GM12878 (cell line): ENCODE measurements at regions not wholly inside any gene's neighbourhood (a gene's known extent, or its start where the extent isn't known, plus 50 kb on each side); places are given as distances from the start of the nearest gene placed in this dataset.

ENCODE experiments used
- ATAC-seq: fragments of 200-7000 bp; cut with Tn5 transposase; 3 replicates; pipeline ENCODE4 v1.9.1; 2020; ENCODE audit warnings: mild to moderate bottlenecking, moderate library complexity
- BruUV-seq: library from RNA; stranded (reverse); fragments of 400-500 nt; replicated peaks from 2 replicates; lab custom pipeline; 2021; lab: Mats Ljungman, UMichigan
- CTCF ChIA-PET: fragments of 300-600 bp; sonication (Branson Sonifier 250); formaldehyde crosslinking; extraction: SDS; loops from one replicate; lab custom pipeline; 2021; ENCODE audit warnings: inconsistent platforms; lab: Yijun Ruan, JAX
- POLR2A ChIA-PET: fragments of 350-600 bp; formaldehyde crosslinking; extraction: SDS; loops from one replicate; lab custom pipeline; 2021; ENCODE audit warnings: inconsistent platforms; lab: Charles Lee
- RAD21 ChIA-PET: fragments of 300-600 bp; sonication (Branson Sonifier 250); formaldehyde crosslinking; loops from one replicate; lab custom pipeline; 2023; ENCODE audit warnings: antibody characterized with exemption; ENCODE audit not compliant: unreplicated experiment; lab: Charles Lee
- SMC1A ChIA-PET: fragments of 300-600 bp; sonication (Branson Sonifier 250); formaldehyde crosslinking; loops from one replicate; lab custom pipeline; 2023; ENCODE audit not compliant: unreplicated experiment, uncharacterized antibody; lab: Charles Lee
- DNase-seq: peaks from one replicate; pipeline ENCODE4 v3.0.0-alpha.2; 2011; ENCODE audit warnings: low read depth, low spot score
- FAIRE-seq: peaks from 3 replicates; lab custom pipeline; 2011; peaks lifted over from hg19 to GRCh38; lab: Jason Lieb, UNC
- H2AFZ ChIP-seq: 2 replicates; pipeline ENCODE4 v1.6.0; 2011; ENCODE audit warnings: low read depth, low read length, control low read depth; ENCODE audit not compliant: control insufficient read depth
- H3K27ac ChIP-seq: 2 replicates; pipeline ENCODE4 v1.5.1; 2011; ENCODE audit warnings: control low read depth; ENCODE audit not compliant: control insufficient read depth, insufficient read depth
- H3K27me3 ChIP-seq, 2 experiments: replicated peaks in 1 of 2; 2 replicates each; pipeline versions ENCODE4 v1.6.0 to v1.6.1; 2011; ENCODE audit warnings: low read length in 1 of 2; ENCODE audit not compliant: control insufficient read depth in 2 of 2, insufficient read depth in 2 of 2
- H3K36me3 ChIP-seq, 2 experiments: 2 replicates each; pipeline ENCODE4 v1.5.1; 2011; ENCODE audit warnings: low read length in 1 of 2; ENCODE audit not compliant: control insufficient read depth in 2 of 2, insufficient read depth in 2 of 2
- H3K4me1 ChIP-seq: 2 replicates; pipeline ENCODE4 v1.6.1; 2011; ENCODE audit warnings: mild to moderate bottlenecking, low read length, moderate library complexity, mixed read lengths; ENCODE audit not compliant: control insufficient read depth, insufficient read depth
- H3K4me2 ChIP-seq: 2 replicates; pipeline ENCODE4 v1.6.0; 2011; ENCODE audit warnings: control low read depth; ENCODE audit not compliant: control insufficient read depth, insufficient read depth
- H3K4me3 ChIP-seq: fragments of 200-600 bp; sonication (generic); 2 replicates; pipeline ENCODE4 v1.5.1; 2016
- H3K79me2 ChIP-seq: 2 replicates; pipeline ENCODE4 v1.6.0; 2011; ENCODE audit warnings: low read length; ENCODE audit not compliant: control insufficient read depth, insufficient read depth
- H3K9ac ChIP-seq: 2 replicates; pipeline ENCODE4 v1.8.0; 2011; ENCODE audit warnings: low read length, control low read depth, mixed read lengths; ENCODE audit not compliant: control insufficient read depth, insufficient read depth
- H3K9me3 ChIP-seq: replicated peaks from 3 replicates; pipeline ENCODE4 v1.5.1; 2011; ENCODE audit warnings: mild to moderate bottlenecking, low read length; ENCODE audit not compliant: control insufficient read depth, insufficient read depth
- H4K20me1 ChIP-seq: 2 replicates; pipeline ENCODE4 v1.6.0; 2011; ENCODE audit not compliant: control insufficient read depth, insufficient read depth
- BCL11A ChIP-seq: IDR thresholded peaks from 2 replicates; pipeline ENCODE4 v1.6.1; 2011; ENCODE audit warnings: low read depth, low read length
- CUX1 ChIP-seq: IDR thresholded peaks from 2 replicates; pipeline ENCODE4 v1.6.1; 2012; ENCODE audit warnings: improper control_type of control experiment, low read depth, low read length; ENCODE audit not compliant: insufficient replicate concordance
- ESRRA ChIP-seq: IDR thresholded peaks from 2 replicates; pipeline ENCODE4 v1.6.1; 2012; ENCODE audit warnings: mild to moderate bottlenecking, low read length, improper control_type of control experiment
- FOXM1 ChIP-seq: IDR thresholded peaks from 2 replicates; pipeline ENCODE4 v1.6.1; 2012; ENCODE audit warnings: low read depth, mild to moderate bottlenecking, inconsistent platforms, low read length, moderate library complexity
- MAX ChIP-seq: IDR thresholded peaks from 2 replicates; pipeline ENCODE4 v1.6.1; 2012; ENCODE audit warnings: low read depth, low read length, improper control_type of control experiment
- NKRF ChIP-seq: fragments of 450-650 bp; conservative IDR thresholded peaks from 2 replicates; pipeline ENCODE4 v1.6.1; 2017; ENCODE audit warnings: mild to moderate bottlenecking, moderate library complexity
- POLR2A ChIP-seq: IDR thresholded peaks from 2 replicates; pipeline ENCODE4 v1.6.1; 2011; ENCODE audit warnings: low read depth, mild to moderate bottlenecking, low read length
- SUZ12 ChIP-seq: fragments of 200-600 bp; sonication (generic); IDR thresholded peaks from one replicate; pipeline ENCODE4 v1.6.1; 2018; ENCODE audit warnings: antibody characterized with exemption, mild to moderate bottlenecking; ENCODE audit not compliant: unreplicated experiment
- TAF1 ChIP-seq: IDR thresholded peaks from 2 replicates; pipeline ENCODE4 v1.6.1; 2011; ENCODE audit warnings: mild to moderate bottlenecking, low read depth, low read length, borderline replicate concordance
- YBX1 ChIP-seq: fragments of 450-650 bp; IDR thresholded peaks from 2 replicates; pipeline ENCODE4 v1.6.1; 2016; ENCODE audit warnings: antibody characterized with exemption
- ZBTB4 ChIP-seq: fragments of 450-650 bp; formaldehyde crosslinking; IDR thresholded peaks from 2 replicates; pipeline ENCODE4 v1.4.0; 2022; ENCODE audit warnings: mild to moderate bottlenecking, moderate library complexity
- WGBS: methylation state at CpG from one replicate; pipeline ENCODE4 v1.1.6; 2016; ENCODE audit warnings: low lambda C conversion rate; ENCODE audit not compliant: insufficient replicate concordance, insufficient coverage; ENCODE audit errors: missing lambda C conversion rate; 5-methylcytosine and 5-hydroxymethylcytosine counted together
- in situ Hi-C: fragments of 300-500 bp; cut with MboI; formaldehyde crosslinking; loops from 9 replicates; pipeline ENCODE4 v1.14.3; 2018; ENCODE audit warnings: mixed read lengths
- intact Hi-C: fragments of 100-400 bp; cut with micrococcal nuclease; formaldehyde crosslinking; loops from one replicate; pipeline ENCODE4 v1.14.2; 2022; ENCODE audit not compliant: unreplicated experiment

- DNase-seq (no peak), ATAC-seq (no peak), FAIRE-seq (no peak)
- intact Hi-C loops (no loop called here), in situ Hi-C loops (no loop called here)
- no peaks in the 10 kb centered on the region for H3K4me1 ChIP-seq
- TF ChIP-seq POLR2A: no peak
- TF ChIP-seq TAF1: no peak
- TF ChIP-seq YBX1: no peak
- no peak for TF ChIP-seq SUZ12
- TF ChIP-seq FOXM1: no peak
- TF ChIP-seq ZBTB4 (CRISPR knock-in tag): no peak
- no peak for TF ChIP-seq BCL11A
- no peak for TF ChIP-seq NKRF
- no peak for TF ChIP-seq ESRRA
- TF ChIP-seq MAX: no peak
- TF ChIP-seq CUX1: no peak
- ChIA-PET SMC1A (no interaction called here), RAD21 (no interaction called here), POLR2A (no interaction called here), CTCF (no interaction called here)
- no peaks in the 10 kb centered on the region for H4K20me1 ChIP-seq
- no peaks in the 10 kb centered on the region for H3K36me3 ChIP-seq
- H3K27me3 ChIP-seq: no peaks in the 10 kb centered on the region; a peak in 1 of 4 replicates
- no TSS peak for BruUV-seq
- no peak overlapping the region for H3K27ac ChIP-seq
- no peak overlapping the region for H3K9ac ChIP-seq
- H2AFZ ChIP-seq: no peak overlapping the region
- H3K4me3 ChIP-seq: no peak overlapping the region
- no peak overlapping the region for H3K4me2 ChIP-seq
- H3K9me3 ChIP-seq: no peaks in the 10 kb centered on the region; the same call in 2 of the 3 replicates
- H3K79me2 ChIP-seq: no peaks in the 10 kb centered on the region
- 52% methylated on average over 9 of the region's 9 CpGs for WGBS
Observed at GRCh38 chr10:3355536-3355935, 183.0 kb upstream of the PITRM1 start.
